K562 (cell line): ENCODE measurements at regions not wholly inside any gene's neighbourhood (a gene's known extent, or its start where the extent isn't known, plus 50 kb on each side); places are given as distances from the start of the nearest gene placed in this dataset.

Source experiments
- ATAC-seq: fragments of 200-7000 bp; cut with Tn5 transposase; 3 replicates; pipeline ENCODE4 v1.9.1; 2020; ENCODE audit warnings: moderate library complexity
- BruUV-seq: library from RNA; stranded (reverse); fragments of 400-500 nt; replicated peaks from 2 replicates; lab custom pipeline; 2021; lab: Mats Ljungman, UMichigan
- CTCF ChIA-PET: fragments of 300-600 bp; formaldehyde crosslinking; extraction: SDS; loops from one replicate; lab custom pipeline; 2021; ENCODE audit warnings: low intra/inter-chr PET ratio; lab: Yijun Ruan, JAX
- POLR2A ChIA-PET: fragments of 300-600, 350-650 bp; sonication (Branson Sonifier 250); formaldehyde crosslinking; extraction: SDS; loops from one replicate; lab custom pipeline; 2021; ENCODE audit warnings: antibody characterized with exemption, inconsistent platforms; lab: Yijun Ruan, JAX
- DNase-seq, 4 experiments: peaks; one replicate each; pipeline versions ENCODE4 v3.0.0 to v3.0.0-alpha.2; 2011 to 2018; ENCODE audit warnings: low spot score in 3 of 4, mixed read lengths in 3 of 4; ENCODE audit errors: extremely low read depth in 1 of 4
- FAIRE-seq: peaks from 2 replicates; lab custom pipeline; 2011; peaks lifted over from hg19 to GRCh38; lab: Jason Lieb, UNC
- H2AFZ ChIP-seq: 2 replicates; pipeline ENCODE4 v1.6.0; 2011; ENCODE audit warnings: low read depth, low read length, control low read depth, inconsistent platforms
- H3K27ac ChIP-seq: fragments of 200-600 bp; 3 replicates; pipeline ENCODE4 v1.8.0; 2011; ENCODE audit warnings: low read depth, mild to moderate bottlenecking, control low read depth, inconsistent platforms, low read length, moderate library complexity, mixed read lengths; ENCODE audit errors: extremely low read depth
- H3K27me3 ChIP-seq, 2 experiments: fragments of 300-600 bp in 1 of 2; 2 replicates in 1 of 2; 3 replicates in 1 of 2; pipeline versions ENCODE4 v1.6.0 to v1.8.0; 2011; ENCODE audit warnings: inconsistent platforms in 2 of 2, low read length in 2 of 2, mild to moderate bottlenecking in 1 of 2, mixed read lengths in 1 of 2, moderate library complexity in 1 of 2; ENCODE audit not compliant: control insufficient read depth in 2 of 2, insufficient read depth in 2 of 2
- H3K36me3 ChIP-seq: fragments of 300-600 bp; 3 replicates; pipeline ENCODE4 v1.8.0; 2011; ENCODE audit warnings: mild to moderate bottlenecking, low read length, inconsistent platforms; ENCODE audit not compliant: control insufficient read depth, insufficient read depth
- H3K4me1 ChIP-seq, 2 experiments: fragments of 200-600 bp in 1 of 2; replicated peaks in 1 of 2; 2 replicates in 1 of 2; 3 replicates in 1 of 2; pipeline versions ENCODE4 v1.5.1 to v1.8.0; 2011; ENCODE audit warnings: inconsistent platforms in 2 of 2, low read length in 2 of 2, mild to moderate bottlenecking in 1 of 2, mixed read lengths in 1 of 2, moderate library complexity in 1 of 2; ENCODE audit not compliant: control insufficient read depth in 2 of 2, insufficient read depth in 2 of 2
- H3K4me2 ChIP-seq: 2 replicates; pipeline ENCODE4 v1.6.1; 2011; ENCODE audit warnings: low read length, control low read depth, inconsistent platforms, mixed read lengths; ENCODE audit not compliant: insufficient read depth
- H3K4me3 ChIP-seq: fragments of 200-600 bp; sonication (generic), shearing (Covaris generic); 2 replicates; pipeline ENCODE4 v1.5.1; 2016; ENCODE audit warnings: control low read depth, inconsistent platforms
- H3K79me2 ChIP-seq: fragments of 200-600 bp; 3 replicates; pipeline ENCODE4 v1.8.0; 2011; ENCODE audit warnings: low read length, inconsistent platforms; ENCODE audit not compliant: control insufficient read depth, insufficient read depth
- H3K9ac ChIP-seq, 2 experiments: 2 replicates each; pipeline versions ENCODE4 v1.6.0 to v1.6.1; 2011; ENCODE audit warnings: low read depth in 2 of 2, low read length in 2 of 2, control low read depth in 1 of 2, inconsistent platforms in 1 of 2, mild to moderate bottlenecking in 1 of 2, mixed read lengths in 1 of 2; ENCODE audit not compliant: insufficient read depth in 1 of 2
- H3K9me1 ChIP-seq: one replicate; pipeline ENCODE4 v1.6.0; 2011; ENCODE audit warnings: inconsistent platforms, mild to moderate bottlenecking, low read length, moderate library complexity; ENCODE audit not compliant: control insufficient read depth, insufficient read depth
- H3K9me3 ChIP-seq: replicated peaks from 2 replicates; pipeline ENCODE4 v1.5.1; 2011; ENCODE audit warnings: low read depth, low read length, inconsistent platforms; ENCODE audit not compliant: control insufficient read depth, insufficient read depth
- H4K20me1 ChIP-seq: replicated peaks from 2 replicates; pipeline ENCODE4 v1.6.1; 2011; ENCODE audit warnings: low read length, inconsistent platforms, mixed read lengths; ENCODE audit not compliant: control insufficient read depth, insufficient read depth
- DACH1 ChIP-seq: fragments of 450-650 bp; IDR thresholded peaks from 2 replicates; pipeline ENCODE4 v1.6.1; 2018; ENCODE audit not compliant: partially characterized antibody
- MEF2D ChIP-seq: conservative IDR thresholded peaks from 2 replicates; pipeline ENCODE4 v1.6.1; 2016; ENCODE audit warnings: low read depth, missing genetic modification characterization, missing compliant biosample characterization
- ZNF197 ChIP-seq: fragments of 200-800 bp; sonication (Bioruptor generic); IDR thresholded peaks from 2 replicates; pipeline ENCODE4 v1.6.1; 2016; ENCODE audit warnings: low read depth, missing genetic modification characterization, missing compliant biosample characterization
- in situ Hi-C: fragments of 300-500 bp; cut with MboI; formaldehyde crosslinking; loops from 4 replicates; pipeline ENCODE4 v1.15.0; 2018; ENCODE audit warnings: inconsistent platforms, mixed read lengths
- intact Hi-C: fragments of 100-400 bp; cut with micrococcal nuclease; formaldehyde crosslinking; loops from 2 replicates; pipeline ENCODE4 v1.14.2; 2022
- TF ChIP-seq, protein P1 (sequence below), 3 experiments: IDR thresholded peaks in 2 of 3; conservative IDR thresholded peaks in 1 of 3; 2 replicates each; pipeline ENCODE4 v1.5.1; 2011 to 2012; ENCODE audit warnings: low read length in 3 of 3, mild to moderate bottlenecking in 3 of 3, control low read depth in 2 of 3, improper control_type of control experiment in 1 of 3, inconsistent platforms in 1 of 3, low read depth in 1 of 3, mixed read lengths in 1 of 3, moderate library complexity in 1 of 3; ENCODE audit not compliant: insufficient read depth in 2 of 3
- TF ChIP-seq, protein P2 (sequence below): fragments of 250-450 bp; sonication (Bioruptor Pico); IDR thresholded peaks from 2 replicates; pipeline ENCODE4 v1.9.0; 2021; ENCODE audit warnings: mild to moderate bottlenecking, inconsistent platforms
- TF ChIP-seq, protein P3 (sequence below): fragments of 200-800 bp; sonication (Bioruptor generic); IDR thresholded peaks from 2 replicates; pipeline ENCODE4 v1.6.1; 2016; ENCODE audit warnings: missing genetic modification characterization, missing compliant biosample characterization

- DNase-seq (peak; percentile 4 to 17 (median 8)), ATAC-seq (peak; percentile 26; the same call in 1 of the 3 replicates), FAIRE-seq (no peak)
- BruUV-seq = no TSS peak
- in situ Hi-C loops (no loop called here), intact Hi-C loops (no loop called here)
- Histone ChIP-seq H3K27ac (no peak overlapping the region), H3K9ac (no peak overlapping the region), H3K4me1 (no peaks in the 10 kb centered on the region), H3K79me2 (no peaks in the 10 kb centered on the region), H3K4me2 (no peak overlapping the region), H3K4me3 (no peak overlapping the region), H3K27me3 (no peaks in the 10 kb centered on the region), H3K9me1 (no peaks in the 10 kb centered on the region), H3K36me3 (no peaks in the 10 kb centered on the region), H4K20me1 (no peaks in the 10 kb centered on the region), H3K9me3 (no peaks in the 10 kb centered on the region; the same call in 1 of the 2 replicates), H2AFZ (no peak overlapping the region)
- CTCF ChIA-PET = no interaction called here
- TF ChIP-seq MEF2D (tag) (no peak), ZNF197 (CRISPR knock-in tag) (no peak), DACH1 (no peak)
- TF ChIP-seq, protein P1, sequence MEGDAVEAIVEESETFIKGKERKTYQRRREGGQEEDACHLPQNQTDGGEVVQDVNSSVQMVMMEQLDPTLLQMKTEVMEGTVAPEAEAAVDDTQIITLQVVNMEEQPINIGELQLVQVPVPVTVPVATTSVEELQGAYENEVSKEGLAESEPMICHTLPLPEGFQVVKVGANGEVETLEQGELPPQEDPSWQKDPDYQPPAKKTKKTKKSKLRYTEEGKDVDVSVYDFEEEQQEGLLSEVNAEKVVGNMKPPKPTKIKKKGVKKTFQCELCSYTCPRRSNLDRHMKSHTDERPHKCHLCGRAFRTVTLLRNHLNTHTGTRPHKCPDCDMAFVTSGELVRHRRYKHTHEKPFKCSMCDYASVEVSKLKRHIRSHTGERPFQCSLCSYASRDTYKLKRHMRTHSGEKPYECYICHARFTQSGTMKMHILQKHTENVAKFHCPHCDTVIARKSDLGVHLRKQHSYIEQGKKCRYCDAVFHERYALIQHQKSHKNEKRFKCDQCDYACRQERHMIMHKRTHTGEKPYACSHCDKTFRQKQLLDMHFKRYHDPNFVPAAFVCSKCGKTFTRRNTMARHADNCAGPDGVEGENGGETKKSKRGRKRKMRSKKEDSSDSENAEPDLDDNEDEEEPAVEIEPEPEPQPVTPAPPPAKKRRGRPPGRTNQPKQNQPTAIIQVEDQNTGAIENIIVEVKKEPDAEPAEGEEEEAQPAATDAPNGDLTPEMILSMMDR (IDR thresholded peaks at IDR 0.05 in 2 of 3, conservative IDR thresholded peaks at IDR 0.05 in 1 of 3; ENCODE audit: insufficient read depth in 2 of 3, low read depth in 1 of 3, low read length in 3 of 3) = peak in 2 of 3 experiments; percentile 17 to 42; a peak in 1 of 6 replicates
- TF ChIP-seq, protein P2, sequence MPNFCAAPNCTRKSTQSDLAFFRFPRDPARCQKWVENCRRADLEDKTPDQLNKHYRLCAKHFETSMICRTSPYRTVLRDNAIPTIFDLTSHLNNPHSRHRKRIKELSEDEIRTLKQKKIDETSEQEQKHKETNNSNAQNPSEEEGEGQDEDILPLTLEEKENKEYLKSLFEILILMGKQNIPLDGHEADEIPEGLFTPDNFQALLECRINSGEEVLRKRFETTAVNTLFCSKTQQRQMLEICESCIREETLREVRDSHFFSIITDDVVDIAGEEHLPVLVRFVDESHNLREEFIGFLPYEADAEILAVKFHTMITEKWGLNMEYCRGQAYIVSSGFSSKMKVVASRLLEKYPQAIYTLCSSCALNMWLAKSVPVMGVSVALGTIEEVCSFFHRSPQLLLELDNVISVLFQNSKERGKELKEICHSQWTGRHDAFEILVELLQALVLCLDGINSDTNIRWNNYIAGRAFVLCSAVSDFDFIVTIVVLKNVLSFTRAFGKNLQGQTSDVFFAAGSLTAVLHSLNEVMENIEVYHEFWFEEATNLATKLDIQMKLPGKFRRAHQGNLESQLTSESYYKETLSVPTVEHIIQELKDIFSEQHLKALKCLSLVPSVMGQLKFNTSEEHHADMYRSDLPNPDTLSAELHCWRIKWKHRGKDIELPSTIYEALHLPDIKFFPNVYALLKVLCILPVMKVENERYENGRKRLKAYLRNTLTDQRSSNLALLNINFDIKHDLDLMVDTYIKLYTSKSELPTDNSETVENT = no peak
- TF ChIP-seq, protein P3, sequence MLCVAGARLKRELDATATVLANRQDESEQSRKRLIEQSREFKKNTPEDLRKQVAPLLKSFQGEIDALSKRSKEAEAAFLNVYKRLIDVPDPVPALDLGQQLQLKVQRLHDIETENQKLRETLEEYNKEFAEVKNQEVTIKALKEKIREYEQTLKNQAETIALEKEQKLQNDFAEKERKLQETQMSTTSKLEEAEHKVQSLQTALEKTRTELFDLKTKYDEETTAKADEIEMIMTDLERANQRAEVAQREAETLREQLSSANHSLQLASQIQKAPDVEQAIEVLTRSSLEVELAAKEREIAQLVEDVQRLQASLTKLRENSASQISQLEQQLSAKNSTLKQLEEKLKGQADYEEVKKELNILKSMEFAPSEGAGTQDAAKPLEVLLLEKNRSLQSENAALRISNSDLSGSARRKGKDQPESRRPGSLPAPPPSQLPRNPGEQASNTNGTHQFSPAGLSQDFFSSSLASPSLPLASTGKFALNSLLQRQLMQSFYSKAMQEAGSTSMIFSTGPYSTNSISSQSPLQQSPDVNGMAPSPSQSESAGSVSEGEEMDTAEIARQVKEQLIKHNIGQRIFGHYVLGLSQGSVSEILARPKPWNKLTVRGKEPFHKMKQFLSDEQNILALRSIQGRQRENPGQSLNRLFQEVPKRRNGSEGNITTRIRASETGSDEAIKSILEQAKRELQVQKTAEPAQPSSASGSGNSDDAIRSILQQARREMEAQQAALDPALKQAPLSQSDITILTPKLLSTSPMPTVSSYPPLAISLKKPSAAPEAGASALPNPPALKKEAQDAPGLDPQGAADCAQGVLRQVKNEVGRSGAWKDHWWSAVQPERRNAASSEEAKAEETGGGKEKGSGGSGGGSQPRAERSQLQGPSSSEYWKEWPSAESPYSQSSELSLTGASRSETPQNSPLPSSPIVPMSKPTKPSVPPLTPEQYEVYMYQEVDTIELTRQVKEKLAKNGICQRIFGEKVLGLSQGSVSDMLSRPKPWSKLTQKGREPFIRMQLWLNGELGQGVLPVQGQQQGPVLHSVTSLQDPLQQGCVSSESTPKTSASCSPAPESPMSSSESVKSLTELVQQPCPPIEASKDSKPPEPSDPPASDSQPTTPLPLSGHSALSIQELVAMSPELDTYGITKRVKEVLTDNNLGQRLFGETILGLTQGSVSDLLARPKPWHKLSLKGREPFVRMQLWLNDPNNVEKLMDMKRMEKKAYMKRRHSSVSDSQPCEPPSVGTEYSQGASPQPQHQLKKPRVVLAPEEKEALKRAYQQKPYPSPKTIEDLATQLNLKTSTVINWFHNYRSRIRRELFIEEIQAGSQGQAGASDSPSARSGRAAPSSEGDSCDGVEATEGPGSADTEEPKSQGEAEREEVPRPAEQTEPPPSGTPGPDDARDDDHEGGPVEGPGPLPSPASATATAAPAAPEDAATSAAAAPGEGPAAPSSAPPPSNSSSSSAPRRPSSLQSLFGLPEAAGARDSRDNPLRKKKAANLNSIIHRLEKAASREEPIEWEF (CRISPR knock-in tag) = no peak
- POLR2A ChIA-PET = no interaction called here
Measured at GRCh38 chr12:83826112-83826511, 1086.5 kb downstream of the SLC6A15 start.
